Activated T-cell treated with anti-CD3 and anti-CD28 coated beads, Interleukin-2, amount 50 U/mL, for 1 hour (primary cell): ENCODE measurements at regions not wholly inside any gene's neighbourhood (a gene's known extent, or its start where the extent isn't known, plus 50 kb on each side); places are given as distances from the start of the nearest gene placed in this dataset.
"Not testable (repeated sequence)": the region's sequence is repeated elsewhere in the genome, so short reads cannot be mapped to it uniquely, and the experiment has no call there.

Experiments used
- DNase-seq: peaks from one replicate; pipeline ENCODE4 v3.0.0-alpha.2; 2020

GRCh38 chr2:212912445-212913103 lies 238.8 kb downstream of the IKZF2 start:
- DNase-seq: no peak

GRCh38 chr2:212911011-212911410 lies 240.4 kb downstream of the IKZF2 start:
- DNase-seq: no peak

GRCh38 chr2:212908682-212909435 lies 242.6 kb downstream of the IKZF2 start:
- DNase-seq: no peak

- DNase-seq: no peak
These were observed 243.4 kb downstream of the IKZF2 start for GRCh38 chr2:212908031-212908430.

GRCh38 chr2:212906620-212907019 lies 244.8 kb downstream of the IKZF2 start:
- DNase-seq: no peak

- no peak for DNase-seq
These were observed 245.7 kb downstream of the IKZF2 start for GRCh38 chr2:212905640-212906201.

GRCh38 chr2:212904646-212905045 lies 246.8 kb downstream of the IKZF2 start:
- no peak for DNase-seq

- no peak for DNase-seq
These were observed 248.0 kb downstream of the IKZF2 start for GRCh38 chr2:212903413-212903812.

- no peak for DNase-seq
These were observed 249.0 kb downstream of the IKZF2 start for GRCh38 chr2:212902421-212902820.

GRCh38 chr2:212901604-212902275 lies 249.7 kb downstream of the IKZF2 start:
- no peak for DNase-seq

GRCh38 chr2:212900715-212901114 lies 250.7 kb downstream of the IKZF2 start:
- DNase-seq: no peak

- DNase-seq: no peak
These were observed 253.4 kb downstream of the IKZF2 start for GRCh38 chr2:212898011-212898410.

GRCh38 chr2:212897296-212897695 lies 254.1 kb downstream of the IKZF2 start:
- DNase-seq: no peak

GRCh38 chr2:212894026-212894425 lies 257.4 kb downstream of the IKZF2 start:
- no peak for DNase-seq

GRCh38 chr2:212893216-212893615 lies 258.2 kb downstream of the IKZF2 start:
- DNase-seq: no peak

- no peak for DNase-seq
These were observed 259.2 kb downstream of the IKZF2 start for GRCh38 chr2:212892193-212892592.

- DNase-seq: no peak
These were observed 259.8 kb downstream of the IKZF2 start for GRCh38 chr2:212891580-212891979.

- DNase-seq: no peak
These were observed 268.8 kb downstream of the IKZF2 start for GRCh38 chr2:212882626-212883025.

- DNase-seq: not testable (repeated sequence)
These were observed 274.9 kb downstream of the IKZF2 start for GRCh38 chr2:212876556-212876955.

- not testable (repeated sequence) for DNase-seq
These were observed 275.5 kb downstream of the IKZF2 start for GRCh38 chr2:212875950-212876349.

GRCh38 chr2:212873256-212873655 lies 278.2 kb downstream of the IKZF2 start:
- DNase-seq: no peak

- DNase-seq: no peak
These were observed 279.8 kb downstream of the IKZF2 start for GRCh38 chr2:212871597-212871996.

- DNase-seq: no peak
These were observed 287.2 kb downstream of the IKZF2 start for GRCh38 chr2:212864186-212864585.

- DNase-seq: no peak
These were observed 288.2 kb downstream of the IKZF2 start for GRCh38 chr2:212863185-212863588.
